AG09319 (cell line): ENCODE measurements at regions not wholly inside any gene's neighbourhood (a gene's known extent, or its start where the extent isn't known, plus 50 kb on each side); places are given as distances from the start of the nearest gene placed in this dataset.

ENCODE experiments used
- DNase-seq: peaks from one replicate; pipeline ENCODE4 v3.0.0-alpha.2; 2010; ENCODE audit warnings: low read depth; ENCODE audit errors: extremely low read depth
- TF ChIP-seq, protein P1 (sequence below): IDR thresholded peaks from 2 replicates; pipeline ENCODE4 v1.5.1; 2011; ENCODE audit warnings: low read depth, mild to moderate bottlenecking, inconsistent platforms, low read length, moderate library complexity

DNA sequence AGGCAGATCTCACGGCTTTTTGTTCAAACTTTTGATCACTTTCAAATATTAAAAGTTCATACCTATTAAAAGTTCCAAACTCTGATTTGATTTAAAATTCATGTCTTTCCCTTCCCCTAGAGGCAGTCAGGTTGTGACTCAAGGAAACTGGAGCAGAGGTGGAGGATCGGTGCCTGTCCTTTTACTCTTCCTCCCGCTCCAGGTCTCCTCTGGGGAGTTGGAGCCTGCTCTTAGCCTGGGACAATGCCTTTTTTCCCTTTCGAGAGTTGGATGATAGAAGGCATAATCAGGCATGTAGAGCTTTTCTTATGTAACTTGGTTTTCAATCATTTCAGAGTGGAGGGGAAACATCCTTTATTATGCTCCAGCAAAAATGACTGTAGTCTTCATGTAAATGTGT lies 1706.1 kb upstream of the CELF4 start:
- TF ChIP-seq, protein P1, sequence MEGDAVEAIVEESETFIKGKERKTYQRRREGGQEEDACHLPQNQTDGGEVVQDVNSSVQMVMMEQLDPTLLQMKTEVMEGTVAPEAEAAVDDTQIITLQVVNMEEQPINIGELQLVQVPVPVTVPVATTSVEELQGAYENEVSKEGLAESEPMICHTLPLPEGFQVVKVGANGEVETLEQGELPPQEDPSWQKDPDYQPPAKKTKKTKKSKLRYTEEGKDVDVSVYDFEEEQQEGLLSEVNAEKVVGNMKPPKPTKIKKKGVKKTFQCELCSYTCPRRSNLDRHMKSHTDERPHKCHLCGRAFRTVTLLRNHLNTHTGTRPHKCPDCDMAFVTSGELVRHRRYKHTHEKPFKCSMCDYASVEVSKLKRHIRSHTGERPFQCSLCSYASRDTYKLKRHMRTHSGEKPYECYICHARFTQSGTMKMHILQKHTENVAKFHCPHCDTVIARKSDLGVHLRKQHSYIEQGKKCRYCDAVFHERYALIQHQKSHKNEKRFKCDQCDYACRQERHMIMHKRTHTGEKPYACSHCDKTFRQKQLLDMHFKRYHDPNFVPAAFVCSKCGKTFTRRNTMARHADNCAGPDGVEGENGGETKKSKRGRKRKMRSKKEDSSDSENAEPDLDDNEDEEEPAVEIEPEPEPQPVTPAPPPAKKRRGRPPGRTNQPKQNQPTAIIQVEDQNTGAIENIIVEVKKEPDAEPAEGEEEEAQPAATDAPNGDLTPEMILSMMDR, result no peak
- no peak for DNase-seq

DNA sequence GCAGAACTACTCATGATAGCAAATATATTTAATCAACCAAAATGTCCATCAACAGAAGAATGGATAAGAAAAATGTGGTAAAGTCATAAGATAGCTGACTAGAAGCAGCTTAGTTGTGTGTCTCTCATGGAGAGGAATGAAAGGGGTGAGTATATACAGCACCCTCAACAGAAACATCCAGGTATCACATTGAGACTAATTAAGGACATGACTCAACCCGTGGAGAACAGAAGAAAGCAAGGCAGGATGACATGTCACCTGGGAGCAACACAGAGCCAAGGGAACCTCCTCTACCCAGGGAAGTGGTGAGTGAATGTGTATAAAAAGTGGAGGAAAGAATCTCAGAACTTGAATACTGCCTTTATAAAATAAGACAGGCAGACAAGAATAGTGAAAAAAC lies 1695.0 kb upstream of the CELF4 start:
- TF ChIP-seq, protein P1, result no peak
- no peak for DNase-seq

DNA sequence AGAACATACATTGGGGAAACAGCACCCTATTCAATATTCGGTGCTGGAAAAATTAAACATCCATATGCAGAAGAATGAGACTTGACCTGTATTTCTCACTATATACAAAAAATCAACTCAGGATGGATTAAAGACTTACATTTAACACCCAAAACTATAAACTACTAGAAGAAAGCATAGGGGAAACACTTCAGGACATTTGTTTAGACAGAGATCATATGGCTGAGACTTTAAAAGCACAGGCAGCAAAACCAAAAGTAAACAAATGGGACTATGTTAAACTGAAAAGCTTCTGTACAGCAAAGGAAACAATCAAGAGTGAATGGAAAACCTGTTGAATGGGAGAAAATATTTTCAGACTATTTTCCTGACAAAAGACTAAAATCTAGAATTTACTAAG lies 1694.1 kb upstream of the CELF4 start:
- TF ChIP-seq, protein P1, result no peak
- DNase-seq, result no peak

DNA sequence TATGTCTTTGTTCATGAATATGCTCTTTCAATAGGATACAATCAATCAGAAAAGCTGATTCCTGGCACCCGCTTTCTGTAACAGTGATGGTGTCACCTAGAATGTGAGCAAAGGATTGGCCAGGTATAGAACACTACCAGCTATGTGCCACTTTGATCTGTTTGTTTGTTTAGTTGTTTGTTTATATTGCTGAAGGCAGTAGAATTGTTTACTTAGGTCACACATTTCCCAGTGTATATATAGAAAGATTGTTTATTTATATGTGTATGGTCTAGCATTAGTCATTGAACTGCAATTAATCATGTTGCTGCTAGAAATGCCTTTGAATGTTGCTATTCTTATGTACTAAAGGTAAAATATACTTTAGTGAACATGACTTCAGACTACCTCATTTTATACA lies 1678.6 kb upstream of the CELF4 start:
- no peak for DNase-seq
- TF ChIP-seq, protein P1, result no peak

DNA sequence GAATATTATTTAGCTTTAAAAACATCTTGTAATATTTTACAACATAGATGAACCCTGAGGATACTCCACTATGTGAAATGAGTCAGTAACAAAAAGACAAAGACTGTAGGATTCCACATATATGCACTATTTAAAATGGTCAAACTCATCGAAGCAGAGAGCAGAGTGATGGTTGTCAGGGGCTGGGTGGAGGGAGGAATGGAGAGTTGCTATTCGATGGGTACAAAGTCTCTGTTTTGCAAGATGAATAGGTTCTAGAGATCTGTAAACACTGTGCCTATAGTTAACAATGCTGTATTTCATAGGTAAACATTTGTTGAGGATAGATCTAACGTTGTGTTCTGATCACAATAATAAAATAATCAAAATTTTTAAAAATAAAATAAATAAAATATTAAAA lies 1675.9 kb upstream of the CELF4 start:
- no peak for DNase-seq
- TF ChIP-seq, protein P1, result no peak

DNA sequence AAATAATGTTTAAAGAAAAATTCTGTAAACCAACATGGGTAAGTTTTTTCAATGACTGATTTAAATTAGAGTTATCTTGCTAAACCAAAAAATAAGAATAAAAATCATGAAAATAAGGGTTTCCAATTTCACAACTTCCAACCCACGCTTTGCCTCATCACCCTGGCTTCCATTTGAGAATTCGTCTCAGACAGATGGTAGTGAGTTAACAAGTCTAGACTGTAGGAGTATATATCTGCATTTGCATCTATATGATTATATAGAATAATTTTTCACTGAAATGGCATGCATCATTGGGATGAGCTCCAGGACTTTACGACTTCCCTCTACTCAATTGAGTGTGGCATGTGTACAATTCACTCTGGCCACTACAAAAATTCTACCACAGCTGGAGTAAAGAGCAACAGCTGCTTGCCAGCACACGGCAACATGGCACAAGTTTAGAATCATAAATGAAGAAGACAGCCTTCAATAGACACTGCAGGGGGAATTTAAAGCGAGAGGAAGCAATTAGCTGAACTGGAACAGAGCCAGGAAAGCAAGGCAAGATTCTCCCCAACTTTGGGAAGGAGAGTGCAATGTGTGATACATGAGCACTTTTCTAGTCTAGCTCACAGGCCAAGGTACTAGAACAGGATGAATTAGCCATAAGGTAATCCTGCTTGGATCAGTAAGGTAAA lies 1673.5 kb upstream of the CELF4 start:
- TF ChIP-seq, protein P1, result no peak
- DNase-seq, result no peak

DNA sequence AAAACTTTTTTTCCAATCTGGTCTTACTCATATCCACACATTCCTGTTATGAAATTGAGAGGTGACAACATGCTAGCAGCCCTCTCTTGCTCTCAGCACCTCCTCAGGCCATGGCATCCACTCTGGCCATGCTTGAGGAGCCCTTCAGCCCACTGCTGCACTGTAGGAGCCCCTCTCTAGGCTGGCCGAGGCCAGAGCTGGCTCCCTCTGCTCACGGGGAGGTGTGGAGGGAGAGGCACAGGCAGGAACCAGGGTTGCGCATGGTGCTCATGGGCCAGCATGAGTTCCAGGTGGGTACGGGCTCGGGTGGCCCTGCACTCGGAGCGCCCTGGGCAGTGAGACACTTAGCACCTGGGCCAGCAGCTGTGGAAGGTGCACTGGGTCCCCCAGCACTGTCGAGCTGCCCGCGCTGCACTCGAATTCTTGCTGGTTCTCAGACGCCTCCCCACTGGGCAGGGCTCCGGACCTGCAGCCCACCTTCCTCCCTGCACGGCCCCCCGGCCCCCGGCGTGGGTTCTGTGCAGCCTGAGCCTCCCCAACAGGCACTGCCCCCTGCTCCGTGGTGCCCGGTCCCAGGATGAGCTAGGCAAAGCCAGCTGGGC lies 1669.6 kb upstream of the CELF4 start:
- TF ChIP-seq, protein P1, result no peak
- DNase-seq, result no peak
